Stimulated activated effector memory CD8-positive, alpha-beta T cell treated with anti-CD3 and anti-CD28 coated beads, Interleukin-12 subunit alpha, Interleukin-12 subunit beta, amount 100 ng/mL, for 72 hours (primary cell): ENCODE measurements at regions not wholly inside any gene's neighbourhood (a gene's known extent, or its start where the extent isn't known, plus 50 kb on each side); places are given as distances from the start of the nearest gene placed in this dataset.

ENCODE experiments used
- ATAC-seq: fragments of 150-1000 bp; cut with Tn5 transposase; 2 replicates; pipeline ENCODE4 v1.10.0; 2021
- DNase-seq, 2 donors: peaks; one replicate each; pipeline ENCODE4 v3.0.0; 2021 to 2022; ENCODE audit warnings: low spot score in 2 of 2
- H3K27ac Mint-ChIP-seq: one replicate; pipeline ENCODE4 v1.8.0; 2022; ENCODE audit warnings: mild to moderate bottlenecking, mixed read lengths
- H3K36me3 Mint-ChIP-seq: one replicate; pipeline ENCODE4 v1.8.0; 2022; ENCODE audit warnings: mild to moderate bottlenecking, mixed read lengths
- H3K4me1 Mint-ChIP-seq: one replicate; pipeline ENCODE4 v1.8.0; 2022; ENCODE audit warnings: mixed read lengths
- H3K4me3 Mint-ChIP-seq: one replicate; pipeline ENCODE4 v1.8.0; 2022; ENCODE audit warnings: mild to moderate bottlenecking, mixed read lengths
- H3K9me3 Mint-ChIP-seq: one replicate; pipeline ENCODE4 v1.8.0; 2022; ENCODE audit warnings: mixed read lengths

DNA sequence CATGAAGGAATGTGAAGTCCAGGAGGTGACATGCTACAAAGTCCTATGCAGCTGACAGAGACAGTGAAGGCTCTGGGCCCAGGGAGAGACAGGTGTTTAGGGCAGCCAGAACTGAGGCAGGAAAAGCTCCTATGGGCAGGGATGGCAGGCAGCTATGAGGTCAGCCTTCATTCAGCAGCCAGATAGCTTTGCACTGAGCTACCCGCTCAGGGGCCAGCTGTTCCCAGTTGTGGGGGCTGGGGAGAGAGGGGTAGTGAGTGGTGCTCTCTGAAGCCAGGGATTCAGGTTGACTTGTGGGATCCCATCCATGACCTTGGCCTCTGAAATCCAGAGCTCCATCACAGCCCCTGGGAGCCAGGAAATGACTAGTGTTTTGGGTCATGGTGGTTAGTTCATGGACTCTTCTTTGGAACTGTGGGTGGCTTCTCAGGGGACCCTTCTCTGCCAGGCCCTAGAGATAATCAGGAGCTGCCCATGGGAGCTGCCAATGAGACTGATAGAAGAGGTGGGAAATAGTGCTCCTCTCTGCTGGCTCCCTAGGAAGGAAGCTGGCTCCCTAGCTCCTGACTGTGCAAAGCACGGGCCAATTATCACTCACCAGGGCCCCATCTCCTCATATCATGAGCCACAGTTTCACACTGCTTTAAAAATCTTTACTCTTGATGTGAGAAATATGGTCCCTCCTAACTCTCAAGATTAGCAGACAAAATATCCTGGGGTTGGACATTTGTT is 127.7 kb downstream of the VEGFA start:
- ATAC-seq, result no peak
- H3K4me1 Mint-ChIP-seq, result no peaks in the 10 kb centered on the region
- H3K36me3 Mint-ChIP-seq, result no peaks in the 10 kb centered on the region

DNA sequence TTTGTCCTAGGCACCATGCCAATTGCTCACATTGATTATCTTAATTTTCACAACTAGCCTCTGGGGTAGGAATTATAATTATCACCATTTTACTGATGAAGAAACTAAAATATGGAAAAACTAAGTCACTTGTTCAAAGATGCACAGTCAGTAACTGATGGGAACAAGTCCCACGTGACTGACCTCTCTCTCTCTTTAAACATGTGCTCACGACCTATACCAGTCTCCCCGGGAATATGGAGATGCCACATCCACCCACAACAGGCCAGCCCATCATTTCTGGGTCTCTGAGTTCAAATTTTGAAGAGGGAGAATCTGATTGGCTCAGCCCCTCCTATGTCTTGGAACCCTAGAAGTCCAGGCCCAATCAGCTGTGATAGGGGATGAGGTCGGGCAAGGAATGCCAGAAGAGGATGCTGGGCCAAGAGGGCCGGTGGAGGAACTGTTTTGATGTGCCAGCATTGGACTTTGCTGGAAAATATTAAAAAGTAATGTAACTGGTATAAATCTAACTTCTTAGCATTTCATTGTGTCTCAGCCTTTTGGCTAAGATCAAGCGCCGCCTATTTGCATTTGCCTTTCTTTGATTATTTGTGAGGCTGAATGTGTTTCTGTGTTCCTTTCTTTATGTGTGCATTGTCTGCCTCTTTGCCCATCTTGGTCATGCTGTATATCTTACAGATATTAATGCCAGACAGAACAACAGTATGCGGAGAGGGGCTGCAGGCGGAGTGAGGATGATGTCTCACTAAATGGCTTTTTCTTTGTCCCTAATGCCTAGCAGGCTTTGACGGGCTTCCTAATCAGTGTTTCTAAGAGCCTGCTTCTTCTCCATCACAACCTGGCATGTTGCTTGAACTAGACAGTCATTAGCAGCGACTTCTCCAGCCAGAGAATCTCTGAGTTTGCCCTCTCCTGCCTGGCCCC is 126.6 kb downstream of the VEGFA start:
- DNase-seq (no peak), ATAC-seq (no peak)
- H3K36me3 Mint-ChIP-seq, result no peaks in the 10 kb centered on the region
- H3K27ac Mint-ChIP-seq, result no peak overlapping the region
- H3K9me3 Mint-ChIP-seq, result no peaks in the 10 kb centered on the region
- no peaks in the 10 kb centered on the region for H3K4me1 Mint-ChIP-seq
- H3K4me3 Mint-ChIP-seq, result no peak overlapping the region

More for the DNA sequence above, 127.7 kb downstream of the VEGFA start:
- Mint-ChIP-seq H3K27ac (no peak overlapping the region), H3K9me3 (no peaks in the 10 kb centered on the region), H3K4me3 (no peak overlapping the region)
- no peak for DNase-seq

- Mint-ChIP-seq H3K4me3 (no peak overlapping the region), H3K27ac (no peak overlapping the region), H3K4me1 (peaks cover 6% of the 10 kb centered on the region), H3K9me3 (no peaks in the 10 kb centered on the region), H3K36me3 (no peaks in the 10 kb centered on the region)
- DNase-seq, result no peak
- ATAC-seq, result no peak
These were observed 125.8 kb downstream of the VEGFA start for GRCh38 chr6:43895656-43896328.

GRCh38 chr6:43893073-43893472 is 123.1 kb downstream of the VEGFA start:
- Mint-ChIP-seq H3K9me3 (no peaks in the 10 kb centered on the region), H3K36me3 (no peaks in the 10 kb centered on the region), H3K4me3 (no peak overlapping the region), H3K4me1 (peaks cover 7% of the 10 kb centered on the region), H3K27ac (no peak overlapping the region)
- no peak for DNase-seq
- no peak for ATAC-seq

DNA sequence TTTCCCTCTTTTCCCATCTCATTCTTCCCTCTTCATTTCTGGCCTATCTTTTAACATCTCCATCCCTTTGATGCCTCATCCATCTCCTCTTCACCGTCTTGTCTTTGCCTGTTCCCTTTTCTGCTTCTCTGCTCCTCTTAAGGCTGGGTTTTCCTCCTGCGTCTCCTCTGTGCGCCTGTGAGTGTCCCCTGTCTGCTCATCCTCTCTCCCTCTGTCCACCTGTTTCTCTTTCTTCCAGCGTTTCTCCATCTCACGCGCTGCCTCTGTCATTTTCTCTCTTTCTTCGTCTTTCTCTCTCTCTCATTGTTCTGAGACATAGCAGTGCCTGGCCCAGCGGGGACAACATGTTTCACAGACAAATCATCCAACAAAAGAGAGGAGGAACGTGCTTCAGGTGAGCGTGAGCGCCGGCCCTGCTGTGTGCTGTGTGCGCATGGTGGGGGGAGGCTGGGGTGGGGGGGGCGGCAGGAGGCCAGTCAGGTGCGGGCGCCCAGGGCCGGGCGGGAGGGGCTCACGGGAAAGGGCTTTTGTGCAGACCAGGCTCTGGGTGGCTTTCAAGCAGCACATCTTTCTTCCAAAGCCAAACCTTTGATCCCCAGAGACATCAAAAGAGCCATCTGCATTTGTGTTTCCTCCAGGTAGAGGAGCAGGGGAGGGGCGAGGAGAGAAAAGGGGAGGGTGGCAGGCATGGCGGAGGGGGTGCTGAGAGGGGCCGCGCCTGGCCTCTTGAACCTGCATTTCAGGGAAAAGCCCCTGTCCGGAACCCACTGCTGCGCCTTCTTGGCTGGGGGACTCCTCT is 121.3 kb downstream of the VEGFA start:
- no peak for DNase-seq
- Mint-ChIP-seq H3K9me3 (no peaks in the 10 kb centered on the region), H3K4me1 (peaks cover 7% of the 10 kb centered on the region), H3K4me3 (no peak overlapping the region), H3K27ac (no peak overlapping the region), H3K36me3 (no peaks in the 10 kb centered on the region)
- ATAC-seq, result no peak

- Mint-ChIP-seq H3K4me3 (no peak overlapping the region), H3K27ac (no peak overlapping the region), H3K9me3 (no peaks in the 10 kb centered on the region), H3K36me3 (no peaks in the 10 kb centered on the region), H3K4me1 (peaks cover 7% of the 10 kb centered on the region)
- DNase-seq (no peak), ATAC-seq (no peak)
These were observed 120.4 kb downstream of the VEGFA start for GRCh38 chr6:43890197-43891062.

GRCh38 chr6:43887906-43888683 is 118.1 kb downstream of the VEGFA start:
- ATAC-seq (no peak), DNase-seq (no peak)
- H3K36me3 Mint-ChIP-seq, result no peaks in the 10 kb centered on the region
- H3K27ac Mint-ChIP-seq, result no peak overlapping the region
- no peak overlapping the region for H3K4me3 Mint-ChIP-seq
- peaks cover 7% of the 10 kb centered on the region for H3K4me1 Mint-ChIP-seq
- no peaks in the 10 kb centered on the region for H3K9me3 Mint-ChIP-seq

- H3K9me3 Mint-ChIP-seq, result no peaks in the 10 kb centered on the region
- no peak for ATAC-seq
- peaks cover 7% of the 10 kb centered on the region for H3K4me1 Mint-ChIP-seq
- H3K4me3 Mint-ChIP-seq, result no peak overlapping the region
- no peaks in the 10 kb centered on the region for H3K36me3 Mint-ChIP-seq
- no peak for DNase-seq
- H3K27ac Mint-ChIP-seq, result no peak overlapping the region
These were observed 117.4 kb downstream of the VEGFA start for GRCh38 chr6:43887340-43887858.

- H3K4me3 Mint-ChIP-seq, result no peak overlapping the region
- no peak for ATAC-seq
- H3K36me3 Mint-ChIP-seq, result no peaks in the 10 kb centered on the region
- peaks cover 7% of the 10 kb centered on the region for H3K4me1 Mint-ChIP-seq
- DNase-seq, result no peak
- H3K27ac Mint-ChIP-seq, result no peak overlapping the region
- no peaks in the 10 kb centered on the region for H3K9me3 Mint-ChIP-seq
These were observed 116.8 kb downstream of the VEGFA start for GRCh38 chr6:43886717-43887339.

GRCh38 chr6:43886067-43886461 is 116.1 kb downstream of the VEGFA start:
- H3K27ac Mint-ChIP-seq, result peak overlapping the region; percentile 32
- peaks cover 3% of the 10 kb centered on the region for H3K4me1 Mint-ChIP-seq
- ATAC-seq, result no peak
- no peak overlapping the region for H3K4me3 Mint-ChIP-seq
- H3K9me3 Mint-ChIP-seq, result no peaks in the 10 kb centered on the region
- no peaks in the 10 kb centered on the region for H3K36me3 Mint-ChIP-seq
- no peak for DNase-seq

- no peaks in the 10 kb centered on the region for H3K9me3 Mint-ChIP-seq
- no peak for ATAC-seq
- DNase-seq, result no peak
- H3K27ac Mint-ChIP-seq, result peak overlapping the region; percentile 32
- no peaks in the 10 kb centered on the region for H3K4me1 Mint-ChIP-seq
- H3K4me3 Mint-ChIP-seq, result no peak overlapping the region
- H3K36me3 Mint-ChIP-seq, result no peaks in the 10 kb centered on the region
These were observed 115.5 kb downstream of the VEGFA start for GRCh38 chr6:43885399-43886066.

GRCh38 chr6:43884652-43885022 is 114.6 kb downstream of the VEGFA start:
- H3K9me3 Mint-ChIP-seq, result no peaks in the 10 kb centered on the region
- no peak overlapping the region for H3K4me3 Mint-ChIP-seq
- ATAC-seq (no peak), DNase-seq (no peak)
- H3K4me1 Mint-ChIP-seq, result no peaks in the 10 kb centered on the region
- H3K27ac Mint-ChIP-seq, result no peak overlapping the region
- H3K36me3 Mint-ChIP-seq, result no peaks in the 10 kb centered on the region
